ENCODE measurements at regions not wholly inside any gene's neighbourhood (a gene's known extent, or its start where the extent isn't known, plus 50 kb on each side); places are given as distances from the start of the nearest gene placed in this dataset.

DNA sequence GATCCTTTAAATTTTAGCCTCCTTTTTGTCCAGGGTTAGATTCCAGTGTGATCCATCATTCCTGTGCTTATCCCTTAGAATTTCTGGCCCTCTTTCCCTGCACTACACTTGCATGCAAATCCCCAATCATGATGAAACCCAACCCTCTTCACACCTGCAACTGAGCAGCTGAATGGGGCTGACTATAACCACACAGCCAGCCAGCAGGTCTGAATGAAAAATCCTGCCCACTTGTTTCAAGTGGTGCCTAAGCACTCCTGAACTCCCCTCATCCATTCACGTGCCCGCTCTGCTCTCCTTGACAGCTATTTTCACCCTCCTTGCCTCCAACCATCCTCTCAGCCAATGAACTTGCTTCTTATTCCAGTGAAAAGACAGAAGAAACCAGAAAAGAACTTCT, 80.5 kb upstream of the AFF3 start:
- DNase-seq: peak; percentile 53

DNA sequence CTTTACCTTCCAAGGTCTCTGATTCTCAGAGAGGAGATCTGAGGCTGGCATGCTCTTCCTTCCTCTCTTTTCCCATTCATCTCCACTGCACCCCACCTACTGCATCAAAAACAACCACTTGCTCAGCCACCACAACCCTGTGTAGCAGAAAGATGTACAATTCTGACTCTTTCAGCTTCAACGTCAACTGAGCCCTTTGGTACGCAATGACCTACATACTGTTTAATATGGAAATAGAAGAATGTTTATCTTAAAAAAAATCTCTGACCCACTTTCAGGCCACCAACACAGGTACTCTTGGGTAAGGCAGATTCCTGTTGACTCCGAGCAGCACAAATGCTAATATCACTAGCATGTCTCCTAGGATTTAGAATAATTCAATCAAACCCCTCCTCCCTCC, 76.2 kb upstream of the AFF3 start:
- DNase-seq: no peak

DNA sequence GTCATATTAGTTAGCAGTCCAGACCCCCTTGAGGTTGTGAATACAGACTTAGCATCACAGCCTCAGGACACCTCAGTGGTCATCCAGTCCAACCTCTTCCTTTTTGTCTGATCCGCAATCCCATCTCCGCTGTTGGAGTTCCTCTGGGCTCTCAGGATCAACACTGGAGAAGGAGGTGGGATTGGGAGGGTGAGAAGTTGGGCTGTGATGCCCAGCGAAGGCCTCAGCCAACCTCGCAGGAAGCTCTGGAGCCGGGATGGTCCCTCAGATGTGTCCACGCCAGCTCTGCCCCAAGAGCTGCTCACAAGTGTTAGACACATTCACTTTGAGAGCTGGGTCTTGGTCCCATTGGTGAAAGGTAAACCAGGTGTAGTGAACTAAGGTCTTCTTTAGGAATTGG, 74.9 kb upstream of the AFF3 start:
- DNase-seq: no peak

DNA sequence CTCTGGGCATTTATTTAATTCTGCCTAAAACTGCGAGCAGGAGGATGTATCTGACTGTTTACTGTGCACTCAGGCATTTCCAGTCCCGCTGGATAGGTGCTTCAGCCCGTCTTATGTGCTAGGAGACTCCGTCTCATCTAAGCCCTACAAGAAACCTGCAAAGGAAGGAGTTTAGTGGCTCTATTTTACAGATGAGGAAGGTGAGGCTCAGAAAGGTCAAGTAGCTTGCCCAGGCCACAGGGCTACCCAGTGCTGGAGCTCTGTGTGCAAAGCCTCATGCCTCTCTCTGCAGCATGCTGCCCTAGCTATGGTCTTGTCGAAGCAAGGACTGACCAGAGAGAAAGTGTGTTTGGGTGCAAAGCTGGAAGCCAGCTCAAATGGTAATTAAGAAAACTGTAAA, 73.6 kb upstream of the AFF3 start:
- DNase-seq: no peak

DNA sequence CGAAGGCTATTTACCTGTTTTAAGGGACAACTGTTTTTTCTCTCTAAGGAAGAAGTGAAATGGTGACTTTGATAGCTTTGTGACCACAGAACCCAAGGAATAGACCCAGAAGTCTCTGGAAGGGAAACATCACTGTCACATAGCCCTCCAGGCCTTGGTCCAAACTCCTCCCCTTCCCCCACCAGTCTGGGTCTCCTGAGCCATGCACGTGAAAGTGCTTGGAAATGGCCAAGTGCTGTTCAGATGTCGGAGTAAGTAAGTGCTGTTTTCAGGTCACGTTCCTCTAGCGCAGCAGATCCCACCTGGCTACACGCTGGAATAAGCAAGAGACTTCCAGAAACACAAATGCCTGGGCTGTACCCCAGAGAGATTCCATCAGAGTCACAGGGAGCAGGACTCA, 73.0 kb upstream of the AFF3 start:
- DNase-seq: no peak

DNA sequence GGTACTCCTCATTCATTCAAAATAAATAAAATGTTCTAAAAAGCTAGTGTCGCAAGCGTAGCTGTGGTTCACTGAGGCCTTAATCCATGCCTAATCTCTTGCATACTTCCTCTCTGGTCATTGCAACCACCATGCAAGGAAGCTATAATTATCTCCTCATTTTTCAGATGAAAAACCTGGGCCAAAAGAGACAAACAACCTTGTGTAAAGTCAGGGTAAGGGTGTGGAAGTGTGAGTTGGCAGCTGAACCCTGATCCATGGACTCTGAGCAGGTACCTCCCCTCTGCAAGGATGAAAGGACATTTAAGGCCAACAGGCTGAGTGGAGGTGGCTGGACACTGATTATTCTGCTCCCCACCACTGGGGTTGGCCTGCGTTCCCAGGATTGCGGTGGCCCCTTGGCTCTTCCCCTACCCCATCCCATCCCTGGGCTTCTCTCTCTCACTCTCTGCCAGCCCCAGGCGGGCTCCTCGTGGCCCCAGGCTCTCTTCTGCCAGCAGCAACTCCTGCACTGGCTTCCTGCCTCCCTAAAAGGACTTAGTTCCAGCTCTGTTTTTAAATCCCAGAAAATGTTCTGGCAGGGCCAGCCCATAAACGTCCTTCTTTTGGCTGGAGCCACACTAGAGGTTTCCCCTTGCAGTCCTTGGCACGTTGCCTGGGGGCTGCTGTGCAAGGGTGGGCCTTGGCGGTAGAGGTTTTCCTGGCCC, 72.0 kb upstream of the AFF3 start:
- DNase-seq: no peak

DNA sequence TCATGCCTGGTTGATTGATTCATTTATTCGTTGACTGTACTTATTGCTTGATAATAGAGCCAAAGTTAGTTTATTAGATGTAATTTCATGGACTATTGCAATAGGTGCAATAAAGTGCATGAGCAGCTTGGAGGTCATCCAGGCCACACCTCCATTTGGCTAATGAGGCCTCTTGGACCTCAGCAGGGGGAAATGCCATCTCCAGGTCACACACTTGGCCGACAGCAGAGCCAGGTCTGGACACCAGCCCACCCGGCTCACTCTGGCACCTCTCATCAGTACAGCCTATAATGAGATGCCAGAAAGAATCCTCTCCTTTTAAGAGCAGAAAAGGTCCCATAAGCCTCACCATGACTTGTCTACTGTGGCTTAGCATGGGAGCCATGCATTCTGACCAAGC, 71.2 kb upstream of the AFF3 start:
- no peak for DNase-seq

DNA sequence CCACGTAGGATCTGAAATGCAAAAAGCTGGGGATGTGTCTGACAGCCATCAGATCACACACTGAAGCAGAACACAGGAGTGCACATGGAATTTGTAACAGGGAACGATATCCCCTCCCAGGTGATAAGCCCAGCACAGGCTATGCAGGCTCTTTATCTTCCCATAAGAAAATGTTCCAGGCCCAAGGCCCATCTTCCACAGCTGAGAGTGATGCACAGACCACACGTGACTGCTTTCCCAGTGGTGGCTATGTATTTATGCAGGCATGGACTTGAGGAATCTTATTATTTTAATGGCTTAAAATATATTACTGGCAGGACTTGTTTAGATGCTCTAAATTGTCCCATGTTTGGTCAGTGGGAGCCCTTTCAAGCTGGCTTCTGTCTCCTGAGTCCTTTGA, 70.5 kb upstream of the AFF3 start:
- DNase-seq: no peak

DNA sequence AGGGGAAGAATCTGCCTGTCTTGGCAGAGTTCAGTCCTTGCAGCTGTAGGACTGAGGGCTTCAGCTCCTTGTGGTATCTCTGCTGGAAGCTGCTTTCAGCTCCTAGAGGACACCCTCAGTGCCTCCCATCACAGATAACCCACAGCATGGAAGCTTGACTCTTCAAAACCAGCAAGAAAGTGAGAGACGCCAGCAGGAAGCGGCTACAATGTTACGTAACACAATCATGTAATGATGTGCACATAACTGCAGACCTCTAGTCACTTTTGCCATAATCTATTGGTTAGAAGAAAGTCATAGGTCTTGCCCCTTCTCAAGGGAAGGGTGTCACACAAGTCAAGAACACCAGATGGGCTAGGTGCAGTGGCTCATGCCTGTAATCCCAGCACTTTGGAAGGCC, 69.1 kb upstream of the AFF3 start:
- DNase-seq: no peak

DNA sequence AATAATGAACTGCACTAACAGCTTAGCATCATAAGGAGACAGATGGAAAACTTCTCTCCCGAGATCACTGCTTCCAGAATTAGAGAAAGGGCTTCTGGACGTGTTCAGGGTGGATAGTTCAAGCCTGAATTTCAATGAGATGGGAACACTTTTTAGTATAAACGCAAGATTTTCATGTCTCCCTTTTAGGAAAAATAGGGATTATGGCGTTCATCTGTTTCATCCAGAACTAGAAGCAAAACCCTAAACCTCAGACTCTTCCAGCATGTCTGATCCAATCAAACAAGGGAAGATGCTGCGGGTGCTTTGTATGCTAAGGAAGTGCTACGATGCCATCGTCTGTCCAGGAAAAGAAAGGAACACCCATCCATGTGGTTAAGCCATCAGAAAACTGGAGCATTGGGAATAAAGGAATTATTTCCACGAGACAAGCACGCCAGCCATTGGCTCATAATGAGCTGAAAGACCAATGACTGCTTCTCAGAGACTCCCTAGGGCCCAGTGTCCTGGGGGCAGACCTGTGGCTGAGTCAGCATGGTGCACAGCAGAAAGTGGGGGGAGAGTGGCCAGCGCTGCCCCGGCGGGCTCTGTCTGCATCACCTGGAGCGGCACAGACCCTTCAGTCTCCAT, 65.9 kb upstream of the AFF3 start:
- no peak for DNase-seq

DNA sequence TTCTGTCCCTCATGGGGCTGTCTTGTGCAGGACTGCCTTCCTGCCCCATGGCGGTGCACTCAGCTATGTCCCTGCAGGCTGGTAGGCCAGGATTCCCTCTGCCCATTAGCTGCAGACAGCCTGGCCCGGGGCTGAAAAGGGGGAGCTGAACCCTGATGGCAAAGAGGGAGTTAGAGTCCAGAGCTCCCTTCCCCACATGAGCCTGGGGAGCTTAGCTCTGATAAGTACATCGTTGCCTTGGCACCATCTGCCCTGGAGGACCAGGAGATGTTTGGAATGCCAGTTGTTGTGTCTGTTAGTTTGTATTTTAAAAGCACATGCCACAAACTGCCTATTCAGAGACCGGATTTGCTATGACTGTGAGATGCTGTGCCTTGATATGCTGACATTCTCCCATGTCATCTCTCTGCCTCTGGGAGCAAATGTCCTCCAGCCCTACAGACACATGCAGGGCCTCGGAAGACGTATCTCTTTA, 65.1 kb upstream of the AFF3 start:
- DNase-seq: no peak

DNA sequence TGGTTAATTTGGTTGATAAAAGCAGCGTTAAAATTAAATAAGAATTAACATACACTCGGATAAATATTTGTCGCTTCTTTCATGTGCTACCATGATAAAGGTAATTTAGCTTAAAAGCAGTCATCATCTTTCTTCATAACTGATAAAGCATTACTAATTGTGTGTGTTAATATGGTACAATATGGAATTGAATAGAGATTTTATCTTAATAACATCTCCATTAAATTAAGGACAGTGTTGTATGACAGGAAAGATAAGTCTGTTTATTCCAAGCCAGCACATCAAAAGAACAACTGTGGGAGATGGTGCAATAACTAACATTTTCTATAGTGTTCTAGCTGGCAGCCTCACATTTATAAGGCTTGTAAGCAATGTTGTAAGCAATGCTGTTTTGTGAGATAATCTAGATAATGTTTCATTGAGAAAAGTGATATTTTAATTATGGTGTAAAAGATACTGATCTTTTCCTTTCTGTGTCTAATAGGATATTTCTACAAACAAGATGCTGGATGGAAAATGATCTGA, 64.4 kb upstream of the AFF3 start:
- DNase-seq: no peak

DNA sequence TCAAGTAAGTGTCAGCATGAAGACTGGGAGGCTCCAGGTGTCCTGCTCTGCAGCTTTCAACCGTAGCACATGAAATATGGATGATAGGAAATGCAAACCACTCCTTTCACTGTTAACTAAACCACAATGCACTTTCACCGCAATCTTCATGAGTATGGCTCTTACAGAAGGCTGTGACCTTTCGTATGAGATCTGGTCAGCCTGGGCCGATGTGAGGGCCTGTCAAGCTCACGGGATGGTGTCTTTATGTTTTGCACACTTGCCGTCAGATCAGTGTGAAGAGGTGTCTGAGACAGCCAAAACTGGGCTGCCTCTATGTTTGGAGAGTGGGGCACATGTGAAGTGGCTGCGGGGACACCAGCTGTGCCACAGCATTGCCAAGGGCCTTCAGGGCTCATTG, 62.8 kb upstream of the AFF3 start:
- DNase-seq: peak; percentile 15

DNA sequence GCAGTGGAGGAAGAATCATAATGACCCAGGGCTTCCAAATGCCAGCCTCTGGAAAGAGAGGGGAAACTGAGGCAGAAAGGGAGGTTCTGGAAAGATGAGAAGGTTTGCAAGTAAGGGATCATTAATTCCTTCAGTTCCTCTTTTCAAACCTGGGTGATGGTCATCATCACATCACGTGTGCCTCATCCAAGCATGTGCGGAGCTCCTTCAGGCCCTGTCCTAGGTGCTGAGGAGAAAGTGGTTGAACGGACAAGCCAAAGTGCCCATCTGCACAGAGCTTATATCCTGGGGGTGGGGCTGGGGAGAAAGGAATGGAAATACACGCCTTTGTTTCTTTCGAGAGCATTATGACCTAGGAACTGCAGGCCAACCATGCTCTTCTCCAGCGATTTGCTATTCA, 60.2 kb upstream of the AFF3 start:
- no peak for DNase-seq

DNA sequence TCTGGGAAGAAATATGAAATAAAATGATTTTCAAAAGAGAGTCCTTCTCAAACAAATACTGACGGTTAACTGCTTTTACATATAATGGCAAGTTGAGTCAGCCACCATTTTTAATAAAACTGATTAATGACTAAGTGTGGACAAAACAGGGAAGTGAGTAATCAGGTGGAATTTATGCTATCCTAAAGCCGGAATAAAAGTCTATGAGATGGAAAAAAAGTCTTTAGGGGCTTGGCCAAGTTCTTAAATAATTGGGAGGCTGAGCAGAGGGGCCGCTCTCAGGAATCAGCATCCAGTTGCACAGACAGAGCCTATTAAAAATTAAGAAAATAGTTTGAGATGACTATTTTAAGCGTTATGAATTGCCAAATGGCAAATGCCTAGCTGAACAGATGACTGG, 58.6 kb upstream of the AFF3 start:
- DNase-seq: no peak

DNA sequence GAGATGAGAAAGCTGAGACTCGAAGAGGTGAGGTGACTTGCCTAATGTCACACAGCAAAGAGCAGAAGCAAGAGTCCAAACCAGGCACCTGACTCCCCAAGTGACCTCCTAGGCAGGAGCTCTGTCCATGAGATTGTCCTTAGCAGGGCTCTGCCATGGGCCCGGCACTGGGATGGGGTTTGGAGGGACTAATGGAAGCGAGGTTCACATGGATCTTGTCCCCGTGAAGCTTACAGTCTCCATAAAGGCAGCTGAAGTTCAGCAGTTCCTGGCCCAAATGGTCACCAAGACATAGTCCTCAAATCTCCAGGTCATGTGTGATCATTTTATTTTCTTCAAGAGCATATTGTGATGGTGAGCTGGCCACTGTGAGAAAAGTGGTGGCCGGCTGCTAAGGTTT, 57.0 kb upstream of the AFF3 start:
- DNase-seq: no peak

DNA sequence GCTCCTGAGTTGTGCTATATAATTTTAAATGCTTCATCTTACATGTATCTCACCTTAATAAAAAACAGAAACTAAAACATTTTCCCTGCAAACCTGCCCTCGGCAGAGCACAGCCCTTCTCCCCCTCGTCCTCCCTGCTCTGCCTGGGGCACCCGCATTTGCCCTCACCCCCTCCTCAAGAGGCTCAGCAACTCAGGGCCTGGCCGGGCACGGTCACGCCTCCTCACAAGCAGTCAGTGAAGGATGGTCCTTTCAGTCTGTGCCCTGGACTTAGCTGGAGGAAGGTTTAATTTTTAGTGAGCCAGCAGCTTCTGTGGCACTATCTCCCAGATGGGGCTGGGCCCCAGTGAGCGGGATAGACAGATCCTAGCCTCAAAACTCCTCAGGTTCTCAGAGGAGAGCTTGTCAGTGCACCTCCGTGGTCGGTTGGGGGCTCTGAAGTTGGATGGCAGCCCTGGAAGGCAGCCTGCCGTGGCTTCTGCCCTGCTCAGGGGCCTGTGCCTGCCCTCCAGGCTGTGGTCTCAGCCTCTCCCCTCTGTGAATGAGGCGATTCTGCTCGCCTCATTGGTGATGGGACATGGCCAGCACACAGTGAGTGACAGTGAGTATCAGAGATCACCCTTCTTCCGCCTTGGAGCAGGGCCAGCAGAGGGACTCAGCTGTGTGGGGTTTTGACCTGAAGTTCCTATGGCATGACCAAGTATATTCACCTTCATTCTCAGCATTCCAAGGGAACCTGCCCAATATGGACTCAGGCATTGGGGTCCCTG, 56.3 kb upstream of the AFF3 start:
- no peak for DNase-seq

DNA sequence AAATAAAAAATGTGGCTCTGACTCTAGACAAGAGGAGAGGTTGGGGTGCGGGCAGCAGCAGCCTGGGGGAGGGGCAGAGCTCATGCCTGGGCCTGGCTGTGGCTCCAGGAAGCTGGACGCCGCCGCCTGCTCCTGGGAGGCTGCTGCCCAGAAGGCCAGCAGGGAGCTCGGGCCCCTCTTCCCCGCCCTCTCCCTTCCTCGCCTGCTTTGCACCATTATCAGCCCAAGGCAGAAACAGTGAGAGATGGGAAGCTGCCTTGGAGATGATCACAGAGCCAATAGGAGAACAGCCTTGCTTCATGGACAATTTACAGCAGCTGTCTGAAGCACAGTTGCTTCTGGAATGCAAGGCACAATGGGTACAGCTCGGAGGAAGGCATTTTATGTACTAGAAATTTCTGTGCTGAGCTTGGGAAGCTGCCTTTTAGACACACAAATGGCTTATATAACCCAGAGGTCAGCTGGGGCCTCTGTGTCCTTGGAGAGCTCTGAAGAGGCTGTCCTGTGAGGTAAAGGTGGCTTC, 55.3 kb upstream of the AFF3 start:
- peak; percentile 62 for DNase-seq

DNA sequence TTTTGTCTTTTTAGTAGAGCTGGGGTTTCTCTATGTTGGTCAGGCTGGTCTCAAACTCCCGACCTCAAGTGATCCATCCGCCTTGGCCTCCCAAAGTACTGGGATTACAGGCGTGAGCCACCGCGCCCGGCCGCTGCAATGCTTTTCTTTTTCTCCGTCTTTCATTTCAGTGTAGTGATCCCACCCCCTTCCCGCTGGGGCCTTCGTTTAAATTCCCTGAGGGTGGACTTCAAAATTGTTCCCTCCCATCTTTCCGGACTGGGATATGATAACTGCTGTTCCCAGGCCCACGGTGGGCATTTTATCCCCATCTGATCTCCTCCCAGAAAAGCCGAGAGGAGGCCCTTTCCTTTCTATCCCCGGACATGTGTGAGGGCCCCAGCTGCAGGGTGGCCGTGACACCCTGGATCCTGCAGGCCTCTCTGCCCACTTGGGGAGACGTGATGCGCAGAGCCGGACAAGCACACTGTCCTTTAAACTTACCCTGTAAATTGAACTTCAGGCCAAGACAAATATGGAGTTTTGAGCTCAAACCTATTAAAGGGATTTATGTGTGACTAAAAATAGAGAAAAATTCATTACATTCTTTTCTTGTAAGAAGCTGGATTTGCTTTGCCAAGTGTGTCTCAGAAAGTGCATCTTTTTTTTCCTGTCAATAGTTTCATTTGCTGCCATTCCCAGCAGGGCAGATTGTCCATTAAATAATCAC, 54.5 kb upstream of the AFF3 start:
- DNase-seq: no peak

DNA sequence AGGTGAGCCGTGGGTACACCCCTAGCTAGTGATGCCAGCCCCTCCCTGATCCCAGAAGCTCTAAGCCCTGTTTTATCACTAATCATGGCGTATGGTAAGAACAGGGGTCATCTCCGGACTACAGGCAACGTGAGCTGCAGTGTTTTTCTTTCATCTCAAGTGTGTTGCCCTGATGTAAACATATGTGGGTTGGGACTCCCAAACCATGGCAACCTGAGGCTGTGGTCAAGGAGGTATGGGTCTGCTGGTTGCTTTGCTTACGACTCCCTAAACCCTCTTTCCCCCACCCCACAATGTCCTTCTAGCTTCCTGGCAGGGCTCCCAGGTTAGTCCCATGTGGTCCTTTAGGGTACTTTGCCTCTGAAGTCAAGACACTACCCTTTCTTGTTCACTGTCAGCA, 53.6 kb upstream of the AFF3 start:
- no peak for DNase-seq

DNA sequence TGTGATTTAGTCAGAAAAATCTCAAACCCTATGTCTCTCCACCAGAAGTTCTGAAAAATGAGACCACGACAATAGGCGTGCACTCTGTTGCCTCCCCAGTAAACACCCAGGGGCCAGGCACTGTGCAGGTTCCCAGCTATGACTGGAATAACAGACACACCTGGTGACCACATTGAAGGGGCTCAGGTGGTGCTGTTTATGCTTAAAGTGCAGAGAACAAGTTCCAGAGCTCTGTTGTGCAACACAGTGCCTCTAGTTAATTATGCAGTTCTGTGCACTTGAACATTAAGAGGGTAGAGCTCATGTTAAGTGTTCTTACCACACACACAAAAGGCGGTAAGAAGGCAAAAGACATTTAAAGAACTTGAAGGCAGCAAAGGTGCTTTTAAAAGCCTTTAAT, 52.6 kb upstream of the AFF3 start:
- DNase-seq: no peak

DNA sequence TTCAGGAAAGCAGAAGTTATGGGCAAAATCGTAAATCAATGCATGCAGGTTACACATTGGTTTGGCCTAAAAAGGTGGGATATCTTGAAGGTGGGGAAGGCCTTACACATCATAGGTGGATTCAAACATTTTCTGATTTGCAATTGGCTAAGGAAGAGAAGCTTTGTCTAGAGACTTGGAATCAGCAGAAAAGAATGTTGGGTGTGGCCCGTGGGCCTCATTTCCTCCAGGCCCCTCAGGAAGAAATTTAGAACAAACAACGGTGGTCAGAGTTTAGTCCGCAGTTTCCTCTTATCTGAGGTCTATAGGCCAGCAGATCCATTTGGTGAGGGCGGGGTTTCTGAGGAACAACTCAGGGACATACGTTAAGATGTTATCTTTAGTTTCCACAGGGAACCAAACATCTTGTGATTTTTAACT, 50.9 kb upstream of the AFF3 start:
- no peak for DNase-seq

DNA sequence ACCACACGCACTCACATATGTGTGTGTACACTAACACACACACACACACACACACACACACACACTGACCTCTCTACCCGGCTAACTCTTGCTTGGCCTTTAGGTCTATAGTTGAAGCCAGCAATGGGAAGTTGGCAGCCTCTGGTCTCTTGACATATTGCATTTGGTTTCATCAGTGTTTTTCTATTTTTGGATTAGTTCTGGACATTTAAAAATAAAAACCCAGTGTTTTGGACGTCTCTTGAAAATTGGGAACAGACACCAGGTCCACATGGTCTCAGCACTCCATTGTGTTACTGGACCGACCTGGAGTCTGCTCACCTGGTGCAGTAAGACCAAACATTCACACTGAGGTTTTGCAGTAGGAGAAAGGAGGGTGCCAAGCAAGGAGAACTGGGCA, 50.4 kb upstream of the AFF3 start:
- no peak for DNase-seq

Data from NCI-H187 treated with DMSO at 0.1 percent for 48 hours (cell line).